Chondrocyte (in vitro differentiated cells): ENCODE measurements at regions not wholly inside any gene's neighbourhood (a gene's known extent, or its start where the extent isn't known, plus 50 kb on each side); places are given as distances from the start of the nearest gene placed in this dataset.

ENCODE experiments used
- DNase-seq: peaks from one replicate; pipeline ENCODE4 v3.0.0; 2021; ENCODE audit warnings: mixed read lengths, low spot score
- H3K27ac Mint-ChIP-seq: one replicate; pipeline ENCODE4 v1.8.0; 2021; ENCODE audit warnings: mild to moderate bottlenecking, moderate library complexity, mixed read lengths; ENCODE audit not compliant: unreplicated experiment
- H3K27me3 Mint-ChIP-seq: 2 replicates; pipeline ENCODE4 v1.8.0; 2021; ENCODE audit warnings: low read depth, mixed read lengths
- H3K36me3 Mint-ChIP-seq: 2 replicates; pipeline ENCODE4 v1.8.0; 2021; ENCODE audit warnings: low read depth, mixed read lengths
- H3K4me1 Mint-ChIP-seq: 2 replicates; pipeline ENCODE4 v1.8.0; 2021; ENCODE audit warnings: low read depth, mild to moderate bottlenecking, mixed read lengths
- H3K4me3 Mint-ChIP-seq: one replicate; pipeline ENCODE4 v1.8.0; 2021; ENCODE audit warnings: mild to moderate bottlenecking, moderate library complexity, mixed read lengths; ENCODE audit not compliant: unreplicated experiment
- H3K9me3 Mint-ChIP-seq: 2 replicates; pipeline ENCODE4 v1.8.0; 2021; ENCODE audit warnings: low read depth, mixed read lengths
- TF ChIP-seq, protein P1 (sequence below): fragments of 200-600 bp; sonication (generic); IDR thresholded peaks from 2 replicates; pipeline ENCODE4 v1.5.0; 2021; ENCODE audit warnings: antibody characterized with exemption, mild to moderate bottlenecking, moderate library complexity

GRCh38 chr1:2908081-2908480 lies 106.6 kb upstream of the TTC34 start:
- Mint-ChIP-seq H3K27me3 (no peaks in the 10 kb centered on the region), H3K27ac (no peak overlapping the region), H3K4me1 (no peaks in the 10 kb centered on the region), H3K9me3 (peaks cover 5% of the 10 kb centered on the region), H3K36me3 (no peaks in the 10 kb centered on the region), H3K4me3 (no peak overlapping the region)
- TF ChIP-seq, protein P1, sequence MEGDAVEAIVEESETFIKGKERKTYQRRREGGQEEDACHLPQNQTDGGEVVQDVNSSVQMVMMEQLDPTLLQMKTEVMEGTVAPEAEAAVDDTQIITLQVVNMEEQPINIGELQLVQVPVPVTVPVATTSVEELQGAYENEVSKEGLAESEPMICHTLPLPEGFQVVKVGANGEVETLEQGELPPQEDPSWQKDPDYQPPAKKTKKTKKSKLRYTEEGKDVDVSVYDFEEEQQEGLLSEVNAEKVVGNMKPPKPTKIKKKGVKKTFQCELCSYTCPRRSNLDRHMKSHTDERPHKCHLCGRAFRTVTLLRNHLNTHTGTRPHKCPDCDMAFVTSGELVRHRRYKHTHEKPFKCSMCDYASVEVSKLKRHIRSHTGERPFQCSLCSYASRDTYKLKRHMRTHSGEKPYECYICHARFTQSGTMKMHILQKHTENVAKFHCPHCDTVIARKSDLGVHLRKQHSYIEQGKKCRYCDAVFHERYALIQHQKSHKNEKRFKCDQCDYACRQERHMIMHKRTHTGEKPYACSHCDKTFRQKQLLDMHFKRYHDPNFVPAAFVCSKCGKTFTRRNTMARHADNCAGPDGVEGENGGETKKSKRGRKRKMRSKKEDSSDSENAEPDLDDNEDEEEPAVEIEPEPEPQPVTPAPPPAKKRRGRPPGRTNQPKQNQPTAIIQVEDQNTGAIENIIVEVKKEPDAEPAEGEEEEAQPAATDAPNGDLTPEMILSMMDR: no peak
- no peak for DNase-seq

- Mint-ChIP-seq H3K4me1 (no peaks in the 10 kb centered on the region), H3K27ac (no peak overlapping the region), H3K9me3 (peaks cover 3% of the 10 kb centered on the region), H3K4me3 (no peak overlapping the region), H3K27me3 (no peaks in the 10 kb centered on the region), H3K36me3 (no peaks in the 10 kb centered on the region)
- no peak for DNase-seq
- TF ChIP-seq, protein P1: no peak
Observed at GRCh38 chr1:2908561-2908960, 107.1 kb upstream of the TTC34 start.

- TF ChIP-seq, protein P1: no peak
- H3K4me1 Mint-ChIP-seq: no peaks in the 10 kb centered on the region
- peaks cover 3% of the 10 kb centered on the region for H3K9me3 Mint-ChIP-seq
- no peaks in the 10 kb centered on the region for H3K36me3 Mint-ChIP-seq
- DNase-seq: no peak
- no peaks in the 10 kb centered on the region for H3K27me3 Mint-ChIP-seq
- no peak overlapping the region for H3K27ac Mint-ChIP-seq
- no peak overlapping the region for H3K4me3 Mint-ChIP-seq
Observed at GRCh38 chr1:2909797-2910196, 108.3 kb upstream of the TTC34 start.

DNA sequence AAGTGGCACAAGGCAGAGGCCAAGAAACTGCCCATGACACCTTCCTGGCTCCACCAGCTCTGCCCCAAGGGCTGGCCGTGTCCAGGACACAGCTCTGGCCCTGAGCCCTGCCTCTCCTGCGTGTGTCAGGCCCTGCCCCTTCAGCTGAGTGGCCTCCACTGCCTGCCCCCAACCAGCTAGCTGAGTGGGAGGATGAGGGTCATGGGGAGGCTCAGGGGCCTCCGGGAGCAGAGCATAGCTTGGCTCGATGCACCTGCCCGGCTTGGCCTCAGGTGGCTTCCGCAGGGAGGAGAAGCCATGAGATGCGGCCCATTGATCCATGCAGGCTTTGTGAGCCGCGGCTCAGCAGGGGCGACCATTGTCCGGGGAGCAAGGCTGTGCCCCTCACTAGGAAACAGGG lies 108.7 kb upstream of the TTC34 start:
- Mint-ChIP-seq H3K9me3 (peaks cover 3% of the 10 kb centered on the region), H3K4me3 (no peak overlapping the region)

DNA sequence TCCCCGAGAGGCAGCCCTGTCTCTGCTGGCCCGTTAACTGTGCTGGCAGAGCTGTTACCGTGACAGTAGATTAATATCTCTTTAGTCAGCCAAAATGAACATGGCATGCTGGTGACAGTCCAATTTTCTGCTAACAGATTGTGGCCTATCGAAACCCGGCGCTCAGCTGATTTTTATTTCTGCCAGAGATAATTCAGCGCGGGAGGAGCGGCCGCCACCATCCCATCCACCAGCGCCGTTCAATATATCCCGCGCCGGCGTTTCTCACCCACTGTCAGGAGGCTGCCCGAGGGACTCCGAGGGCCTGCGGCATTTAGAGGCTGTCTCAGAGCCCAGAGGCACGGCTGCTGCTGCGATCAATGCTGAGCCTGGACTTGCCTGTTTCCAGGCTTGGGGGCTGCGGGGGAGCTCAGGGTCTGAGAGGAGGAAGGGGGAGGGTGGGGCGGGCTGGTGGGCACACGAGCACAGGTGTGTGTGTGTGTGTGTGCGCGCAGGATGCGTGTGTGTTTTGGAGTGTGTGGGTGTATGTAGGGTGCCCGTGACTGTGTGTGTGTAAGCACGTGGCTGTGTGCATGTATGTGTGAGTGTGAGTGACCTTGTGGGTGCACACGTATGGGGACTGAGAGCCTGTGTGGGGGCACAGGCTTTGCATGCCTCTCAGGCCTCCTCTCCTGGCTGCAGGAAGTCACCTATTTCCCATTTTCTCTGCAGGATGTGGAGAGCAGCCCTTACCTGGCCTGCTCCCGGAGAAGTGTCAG lies 109.7 kb upstream of the ACTRT2 start:
- Mint-ChIP-seq H3K4me3 (no peak overlapping the region), H3K27me3 (no peaks in the 10 kb centered on the region), H3K4me1 (no peaks in the 10 kb centered on the region), H3K27ac (no peak overlapping the region), H3K9me3 (peaks cover 11% of the 10 kb centered on the region), H3K36me3 (no peaks in the 10 kb centered on the region)
- no peak for DNase-seq
- TF ChIP-seq, protein P1: no peak

More for the DNA sequence above, 108.7 kb upstream of the TTC34 start:
- Mint-ChIP-seq H3K4me1 (no peaks in the 10 kb centered on the region), H3K27ac (no peak overlapping the region), H3K36me3 (no peaks in the 10 kb centered on the region), H3K27me3 (no peaks in the 10 kb centered on the region)
- TF ChIP-seq, protein P1: no peak
- no peak for DNase-seq
